ENCODE measurements at regions not wholly inside any gene's neighbourhood (a gene's known extent, or its start where the extent isn't known, plus 50 kb on each side); places are given as distances from the start of the nearest gene placed in this dataset.

DNA sequence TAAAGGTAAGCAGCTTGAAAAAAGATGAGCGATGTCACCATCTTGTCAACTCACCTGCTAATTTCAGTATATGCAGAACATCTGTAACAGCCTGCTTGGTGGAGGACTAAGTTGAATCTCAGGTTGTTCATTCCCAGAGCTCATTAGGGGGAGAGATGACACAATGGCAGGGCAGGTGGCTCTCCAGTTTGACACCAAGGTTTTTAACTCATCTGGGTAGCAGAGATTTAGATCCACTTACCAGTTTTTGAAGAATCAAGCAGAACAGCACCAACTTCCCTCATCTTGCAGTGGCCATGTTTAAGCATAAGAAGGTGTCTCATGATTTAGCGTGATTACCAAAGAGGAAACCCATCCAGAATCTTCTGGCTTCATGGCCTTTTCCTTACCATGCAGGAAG is 168.3 kb downstream of the TSHZ3 start:
- Histone ChIP-seq H3K9me2 (ENCODE audit: insufficient read depth, low read length) (no peaks in the 10 kb centered on the region), H3F3A (ENCODE audit: insufficient read depth, low read length, poor library complexity, severe bottlenecking) (no peaks in the 10 kb centered on the region), H3K27ac (ENCODE audit: low read length) (no peak overlapping the region), H3K9me3 (ENCODE audit: low read length) (no peaks in the 10 kb centered on the region), H4K20me1 (ENCODE audit: insufficient read depth) (no peaks in the 10 kb centered on the region), H3K9ac (ENCODE audit: low read length) (no peak overlapping the region), H3K4me3 (ENCODE audit: low read length) (no peak overlapping the region), H3K27me3 (ENCODE audit: insufficient read depth, low read depth, low read length) (no peaks in the 10 kb centered on the region), H3K36me3 (ENCODE audit: insufficient read depth, low read length) (no peaks in the 10 kb centered on the region), H2AFZ (ENCODE audit: low read depth, low read length) (no peak overlapping the region), H3K4me2 (ENCODE audit: low read length) (no peak overlapping the region), H3K79me2 (replicated peaks; ENCODE audit: insufficient read depth, low read length) (no peaks in the 10 kb centered on the region)
- TF ChIP-seq, protein P1, sequence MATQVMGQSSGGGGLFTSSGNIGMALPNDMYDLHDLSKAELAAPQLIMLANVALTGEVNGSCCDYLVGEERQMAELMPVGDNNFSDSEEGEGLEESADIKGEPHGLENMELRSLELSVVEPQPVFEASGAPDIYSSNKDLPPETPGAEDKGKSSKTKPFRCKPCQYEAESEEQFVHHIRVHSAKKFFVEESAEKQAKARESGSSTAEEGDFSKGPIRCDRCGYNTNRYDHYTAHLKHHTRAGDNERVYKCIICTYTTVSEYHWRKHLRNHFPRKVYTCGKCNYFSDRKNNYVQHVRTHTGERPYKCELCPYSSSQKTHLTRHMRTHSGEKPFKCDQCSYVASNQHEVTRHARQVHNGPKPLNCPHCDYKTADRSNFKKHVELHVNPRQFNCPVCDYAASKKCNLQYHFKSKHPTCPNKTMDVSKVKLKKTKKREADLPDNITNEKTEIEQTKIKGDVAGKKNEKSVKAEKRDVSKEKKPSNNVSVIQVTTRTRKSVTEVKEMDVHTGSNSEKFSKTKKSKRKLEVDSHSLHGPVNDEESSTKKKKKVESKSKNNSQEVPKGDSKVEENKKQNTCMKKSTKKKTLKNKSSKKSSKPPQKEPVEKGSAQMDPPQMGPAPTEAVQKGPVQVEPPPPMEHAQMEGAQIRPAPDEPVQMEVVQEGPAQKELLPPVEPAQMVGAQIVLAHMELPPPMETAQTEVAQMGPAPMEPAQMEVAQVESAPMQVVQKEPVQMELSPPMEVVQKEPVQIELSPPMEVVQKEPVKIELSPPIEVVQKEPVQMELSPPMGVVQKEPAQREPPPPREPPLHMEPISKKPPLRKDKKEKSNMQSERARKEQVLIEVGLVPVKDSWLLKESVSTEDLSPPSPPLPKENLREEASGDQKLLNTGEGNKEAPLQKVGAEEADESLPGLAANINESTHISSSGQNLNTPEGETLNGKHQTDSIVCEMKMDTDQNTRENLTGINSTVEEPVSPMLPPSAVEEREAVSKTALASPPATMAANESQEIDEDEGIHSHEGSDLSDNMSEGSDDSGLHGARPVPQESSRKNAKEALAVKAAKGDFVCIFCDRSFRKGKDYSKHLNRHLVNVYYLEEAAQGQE (IDR thresholded peaks at IDR 0.05; ENCODE audit: borderline replicate concordance) = no peak
- TF ChIP-seq SMC3 (conservative IDR thresholded peaks at IDR 0.05; ENCODE audit: poor library complexity) (no peak), RAD21 (conservative IDR thresholded peaks at IDR 0.05) (no peak), TAF1 (IDR thresholded peaks at IDR 0.05; ENCODE audit: low read depth) (no peak), EZH2 (IDR thresholded peaks at IDR 0.05; ENCODE audit: borderline replicate concordance, insufficient read depth, low read length, poor library complexity, severe bottlenecking) (no peak), MXI1 (conservative IDR thresholded peaks at IDR 0.05; ENCODE audit: poor library complexity, severe bottlenecking) (no peak), EP300 (conservative IDR thresholded peaks at IDR 0.05; ENCODE audit: poor library complexity, severe bottlenecking) (no peak), POLR2AphosphoS5 (IDR thresholded peaks at IDR 0.05) (no peak)
- TF ChIP-seq, protein P2, sequence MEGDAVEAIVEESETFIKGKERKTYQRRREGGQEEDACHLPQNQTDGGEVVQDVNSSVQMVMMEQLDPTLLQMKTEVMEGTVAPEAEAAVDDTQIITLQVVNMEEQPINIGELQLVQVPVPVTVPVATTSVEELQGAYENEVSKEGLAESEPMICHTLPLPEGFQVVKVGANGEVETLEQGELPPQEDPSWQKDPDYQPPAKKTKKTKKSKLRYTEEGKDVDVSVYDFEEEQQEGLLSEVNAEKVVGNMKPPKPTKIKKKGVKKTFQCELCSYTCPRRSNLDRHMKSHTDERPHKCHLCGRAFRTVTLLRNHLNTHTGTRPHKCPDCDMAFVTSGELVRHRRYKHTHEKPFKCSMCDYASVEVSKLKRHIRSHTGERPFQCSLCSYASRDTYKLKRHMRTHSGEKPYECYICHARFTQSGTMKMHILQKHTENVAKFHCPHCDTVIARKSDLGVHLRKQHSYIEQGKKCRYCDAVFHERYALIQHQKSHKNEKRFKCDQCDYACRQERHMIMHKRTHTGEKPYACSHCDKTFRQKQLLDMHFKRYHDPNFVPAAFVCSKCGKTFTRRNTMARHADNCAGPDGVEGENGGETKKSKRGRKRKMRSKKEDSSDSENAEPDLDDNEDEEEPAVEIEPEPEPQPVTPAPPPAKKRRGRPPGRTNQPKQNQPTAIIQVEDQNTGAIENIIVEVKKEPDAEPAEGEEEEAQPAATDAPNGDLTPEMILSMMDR (IDR thresholded peaks at IDR 0.05; ENCODE audit: poor library complexity, severe bottlenecking) = no peak

DNA sequence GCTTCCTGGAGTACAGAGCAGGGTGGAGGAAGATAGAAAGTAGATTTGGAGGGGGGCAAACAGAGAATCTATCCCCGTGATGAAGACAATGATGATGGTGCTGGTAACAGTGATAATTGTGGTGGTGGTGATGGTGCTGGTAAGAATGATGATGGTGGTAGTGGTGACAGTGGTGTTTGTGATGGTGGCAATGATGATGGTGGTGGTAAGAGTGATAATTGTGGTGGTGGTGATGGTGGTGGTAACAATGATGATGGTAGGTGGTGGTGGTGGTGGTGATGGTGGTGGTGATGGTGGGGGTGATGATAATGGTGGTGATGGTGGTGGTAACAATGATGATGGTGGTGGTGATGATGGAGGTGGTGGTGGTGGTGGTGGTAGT is 169.8 kb downstream of the TSHZ3 start:
- Histone ChIP-seq H3K79me2 (replicated peaks; ENCODE audit: insufficient read depth, low read length) (no peaks in the 10 kb centered on the region), H3K9ac (ENCODE audit: low read length) (no peak overlapping the region), H3K9me3 (ENCODE audit: low read length) (no peaks in the 10 kb centered on the region), H3K4me3 (ENCODE audit: low read length) (no peak overlapping the region), H3K9me2 (ENCODE audit: insufficient read depth, low read length) (no peaks in the 10 kb centered on the region), H2AFZ (ENCODE audit: low read depth, low read length) (no peak overlapping the region), H3K36me3 (ENCODE audit: insufficient read depth, low read length) (no peaks in the 10 kb centered on the region), H3K4me2 (ENCODE audit: low read length) (no peak overlapping the region), H3K27ac (ENCODE audit: low read length) (no peak overlapping the region), H3F3A (ENCODE audit: insufficient read depth, low read length, poor library complexity, severe bottlenecking) (no peaks in the 10 kb centered on the region), H4K20me1 (ENCODE audit: insufficient read depth) (no peaks in the 10 kb centered on the region), H3K27me3 (ENCODE audit: insufficient read depth, low read depth, low read length) (no peaks in the 10 kb centered on the region)
- TF ChIP-seq SMC3 (conservative IDR thresholded peaks at IDR 0.05; ENCODE audit: poor library complexity) = no peak

All from neural cell (in vitro differentiated cells).